ENCODE measurements at regions not wholly inside any gene's neighbourhood (a gene's known extent, or its start where the extent isn't known, plus 50 kb on each side); places are given as distances from the start of the nearest gene placed in this dataset.
"Not testable (repeated sequence)": the region's sequence is repeated elsewhere in the genome, so short reads cannot be mapped to it uniquely, and the experiment has no call there.

- in situ Hi-C loops (cut with HindIII; ENCODE audit: low pct_unique_long_range_greater_than_20kb, low sequenced_read_pairs): no loop called here
- TF ChIP-seq JUND (IDR thresholded peaks at IDR 0.05; ENCODE audit: low read depth): no peak
- DNase-seq (ENCODE audit: low read depth in 1 of 2, low spot score in 1 of 2): peak in 1 of 2 experiments; percentile 25
Observed at GRCh38 chr18:30163573-30163972, 879.0 kb downstream of the DSC3 start.

- no peak for TF ChIP-seq JUND (IDR thresholded peaks at IDR 0.05; ENCODE audit: low read depth)
- in situ Hi-C loops (cut with HindIII; ENCODE audit: low pct_unique_long_range_greater_than_20kb, low sequenced_read_pairs): no loop called here
- DNase-seq (ENCODE audit: low read depth in 1 of 2, low spot score in 1 of 2): no peak
Observed at GRCh38 chr18:30160124-30160523, 882.4 kb downstream of the DSC3 start.

DNA sequence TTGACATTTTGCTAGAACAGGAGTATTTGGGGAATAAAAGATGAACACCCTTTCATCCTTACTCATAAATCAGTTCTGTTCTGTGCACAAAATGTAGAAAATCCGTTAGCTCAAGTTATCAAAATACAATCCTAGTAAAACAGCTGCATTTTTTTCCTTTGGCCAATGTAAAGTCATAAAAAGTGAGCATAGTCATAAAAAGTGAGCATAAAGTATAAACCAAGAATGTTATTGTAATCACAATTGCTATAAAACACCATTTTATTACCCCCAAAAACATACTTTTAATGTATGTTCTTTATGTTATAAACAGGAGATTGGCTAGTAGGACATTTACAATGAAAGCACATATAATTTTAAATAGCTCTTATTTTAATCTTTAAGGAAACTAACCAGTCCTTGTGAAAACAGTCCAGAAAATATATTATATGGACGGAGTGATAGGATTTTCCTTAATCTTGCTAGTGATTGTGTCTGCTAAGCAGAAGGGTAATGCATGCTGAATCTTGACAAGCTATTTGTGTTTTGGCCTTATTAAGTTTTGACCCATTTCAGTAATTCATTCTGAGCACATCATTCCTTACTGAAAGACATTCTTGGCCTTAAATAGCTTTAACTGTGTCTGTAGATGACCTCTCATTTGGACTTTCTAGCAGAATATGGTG lies 891.8 kb downstream of the DSC3 start:
- no peak for TF ChIP-seq JUND (IDR thresholded peaks at IDR 0.05; ENCODE audit: low read depth)
- in situ Hi-C loops (cut with HindIII; ENCODE audit: low pct_unique_long_range_greater_than_20kb, low sequenced_read_pairs): no loop called here
- DNase-seq (ENCODE audit: low read depth in 1 of 2, low spot score in 1 of 2): no peak

DNA sequence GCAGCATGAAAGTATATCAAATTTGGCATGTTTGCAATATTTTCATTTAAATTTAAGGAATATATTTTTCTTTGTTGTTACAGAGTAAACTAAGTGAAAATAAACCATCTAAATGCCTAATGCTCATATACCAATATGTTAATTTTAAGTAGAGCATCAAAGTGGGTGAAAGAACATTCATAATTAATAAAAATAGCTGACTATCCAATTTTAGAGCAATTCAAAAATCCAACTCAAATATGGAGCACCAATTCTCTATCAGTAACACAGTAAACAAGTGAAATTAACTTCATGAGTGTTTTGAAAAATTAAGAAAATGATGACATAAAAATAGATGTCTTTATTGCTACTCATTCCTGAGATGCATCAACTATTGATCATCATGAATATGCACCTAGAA lies 893.0 kb downstream of the DSC3 start:
- DNase-seq (ENCODE audit: low read depth in 1 of 2, low spot score in 1 of 2): no peak
- in situ Hi-C loops (cut with HindIII; ENCODE audit: low pct_unique_long_range_greater_than_20kb, low sequenced_read_pairs): no loop called here
- TF ChIP-seq JUND (IDR thresholded peaks at IDR 0.05; ENCODE audit: low read depth): no peak

- no peak for DNase-seq (ENCODE audit: low read depth in 1 of 2, low spot score in 1 of 2)
- in situ Hi-C loops (cut with HindIII; ENCODE audit: low pct_unique_long_range_greater_than_20kb, low sequenced_read_pairs): no loop called here
- TF ChIP-seq JUND (IDR thresholded peaks at IDR 0.05; ENCODE audit: low read depth): no peak
Observed at GRCh38 chr18:30142870-30143269, 899.7 kb downstream of the DSC3 start.

DNA sequence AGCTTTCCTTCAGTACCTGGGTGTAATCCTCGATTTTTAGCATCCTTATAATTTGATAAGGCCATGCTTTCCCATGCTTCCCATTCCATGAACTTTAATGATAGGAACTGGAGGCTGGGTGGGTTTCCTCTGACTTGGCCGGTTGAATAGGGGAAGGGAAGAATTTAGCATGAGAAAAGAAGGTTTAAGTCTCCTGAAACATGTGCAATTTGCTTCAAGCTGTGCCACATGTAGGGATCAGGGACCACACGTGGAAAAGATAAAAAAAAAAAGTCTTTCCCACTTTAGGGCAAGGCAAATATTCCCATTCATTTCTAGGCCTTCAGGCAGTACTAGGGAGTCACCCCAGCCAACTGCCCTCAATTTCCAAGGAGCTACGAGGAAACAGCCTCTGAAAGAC lies 900.3 kb downstream of the DSC3 start:
- in situ Hi-C loops (cut with HindIII; ENCODE audit: low pct_unique_long_range_greater_than_20kb, low sequenced_read_pairs): no loop called here
- no peak for TF ChIP-seq JUND (IDR thresholded peaks at IDR 0.05; ENCODE audit: low read depth)
- no peak for DNase-seq (ENCODE audit: low read depth in 1 of 2, low spot score in 1 of 2)

DNA sequence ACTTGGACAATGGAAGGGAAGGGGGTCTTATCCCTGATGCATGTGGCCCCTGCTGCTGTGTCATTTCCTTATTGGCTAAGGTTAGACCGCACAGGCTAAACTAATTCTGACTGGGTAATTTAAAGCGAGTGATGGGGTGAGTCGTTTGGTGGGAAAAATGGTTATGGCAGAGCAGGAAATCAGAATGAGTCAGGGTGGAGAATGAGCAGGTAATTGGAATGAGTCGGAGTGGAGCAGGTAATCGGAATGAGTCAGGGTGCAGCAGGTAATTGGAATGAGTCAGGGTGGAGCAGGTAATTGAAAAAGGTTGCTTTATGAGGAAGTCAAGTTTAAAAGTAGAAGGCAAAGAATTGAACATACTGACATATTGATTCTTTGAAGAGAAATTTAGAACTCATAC lies 901.0 kb downstream of the DSC3 start:
- DNase-seq (ENCODE audit: low read depth in 1 of 2, low spot score in 1 of 2); in situ Hi-C loops (cut with HindIII; ENCODE audit: low pct_unique_long_range_greater_than_20kb, low sequenced_read_pairs): not testable (repeated sequence)

GRCh38 chr18:30139631-30140287 lies 902.8 kb downstream of the DSC3 start:
- no peak for TF ChIP-seq JUND (IDR thresholded peaks at IDR 0.05; ENCODE audit: low read depth)
- DNase-seq (ENCODE audit: low read depth in 1 of 2, low spot score in 1 of 2): no peak
- in situ Hi-C loops (cut with HindIII; ENCODE audit: low pct_unique_long_range_greater_than_20kb, low sequenced_read_pairs): no loop called here

- TF ChIP-seq JUND (IDR thresholded peaks at IDR 0.05; ENCODE audit: low read depth): no peak
- DNase-seq (ENCODE audit: low read depth in 1 of 2, low spot score in 1 of 2): no peak
- in situ Hi-C loops (cut with HindIII; ENCODE audit: low pct_unique_long_range_greater_than_20kb, low sequenced_read_pairs): no loop called here
Observed at GRCh38 chr18:30135938-30136337, 906.6 kb downstream of the DSC3 start.

- no peak for TF ChIP-seq JUND (IDR thresholded peaks at IDR 0.05; ENCODE audit: low read depth)
- in situ Hi-C loops (cut with HindIII; ENCODE audit: low pct_unique_long_range_greater_than_20kb, low sequenced_read_pairs): no loop called here
- DNase-seq (ENCODE audit: low read depth in 1 of 2, low spot score in 1 of 2): no peak
Observed at GRCh38 chr18:30134020-30134419, 908.5 kb downstream of the DSC3 start.

DNA sequence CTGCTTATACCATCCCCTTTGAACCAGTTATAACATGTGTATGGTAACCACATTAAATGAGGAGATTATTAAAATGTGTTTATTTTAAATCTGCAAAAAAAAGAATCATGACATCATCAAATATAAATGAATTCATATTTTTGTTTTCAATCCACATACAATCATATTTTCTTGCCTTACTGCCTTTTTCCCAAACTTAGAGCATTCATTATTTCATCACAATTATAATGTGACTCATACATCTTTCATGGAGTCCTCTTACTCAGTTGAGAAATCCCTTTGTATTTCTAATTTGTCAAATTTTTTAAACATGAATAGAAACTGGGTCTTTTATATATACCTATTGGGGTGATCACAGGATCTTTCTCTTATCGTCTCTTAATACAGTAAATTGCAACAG lies 909.6 kb downstream of the DSC3 start:
- no peak for TF ChIP-seq JUND (IDR thresholded peaks at IDR 0.05; ENCODE audit: low read depth)
- in situ Hi-C loops (cut with HindIII; ENCODE audit: low pct_unique_long_range_greater_than_20kb, low sequenced_read_pairs): no loop called here
- no peak for DNase-seq (ENCODE audit: low read depth in 1 of 2, low spot score in 1 of 2)

- in situ Hi-C loops (cut with HindIII; ENCODE audit: low pct_unique_long_range_greater_than_20kb, low sequenced_read_pairs): no loop called here
- TF ChIP-seq JUND (IDR thresholded peaks at IDR 0.05; ENCODE audit: low read depth): no peak
- no peak for DNase-seq (ENCODE audit: low read depth in 1 of 2, low spot score in 1 of 2)
Observed at GRCh38 chr18:30121397-30121796, 921.1 kb downstream of the DSC3 start.

- in situ Hi-C loops (cut with HindIII; ENCODE audit: low pct_unique_long_range_greater_than_20kb, low sequenced_read_pairs): no loop called here
- no peak for DNase-seq (ENCODE audit: low read depth in 1 of 2, low spot score in 1 of 2)
- no peak for TF ChIP-seq JUND (IDR thresholded peaks at IDR 0.05; ENCODE audit: low read depth)
Observed at GRCh38 chr18:30113454-30113853, 929.1 kb downstream of the DSC3 start.

GRCh38 chr18:30106356-30106755 lies 936.2 kb downstream of the DSC3 start:
- no peak for TF ChIP-seq JUND (IDR thresholded peaks at IDR 0.05; ENCODE audit: low read depth)

More at GRCh38 chr18:30106356-30106755, 936.2 kb downstream of the DSC3 start:
- DNase-seq (ENCODE audit: low read depth in 1 of 2, low spot score in 1 of 2): peak in 1 of 2 experiments; percentile 1
- in situ Hi-C loops (cut with HindIII; ENCODE audit: low pct_unique_long_range_greater_than_20kb, low sequenced_read_pairs): no loop called here
